DMS79 (cell line): ENCODE measurements at regions not wholly inside any gene's neighbourhood (a gene's known extent, or its start where the extent isn't known, plus 50 kb on each side); places are given as distances from the start of the nearest gene placed in this dataset.
"Not testable (repeated sequence)": the region's sequence is repeated elsewhere in the genome, so short reads cannot be mapped to it uniquely, and the experiment has no call there.

Experiments
- DNase-seq: peaks from one replicate; lab custom pipeline; 2025; lab: John Stamatoyannopoulos, UW

- DNase-seq: no peak
Observed at GRCh38 chr7:152543799-152544198, 108.0 kb upstream of the KMT2C start.

- DNase-seq: no peak
Observed at GRCh38 chr7:152541892-152542291, 106.1 kb upstream of the KMT2C start.

GRCh38 chr7:152539190-152539495, 103.3 kb upstream of the KMT2C start:
- not testable (repeated sequence) for DNase-seq

GRCh38 chr7:152538346-152539189, 102.8 kb upstream of the KMT2C start:
- DNase-seq: not testable (repeated sequence)

- DNase-seq: no peak
Observed at GRCh38 chr7:152537639-152538038, 101.8 kb upstream of the KMT2C start.

- no peak for DNase-seq
Observed at GRCh38 chr7:152528612-152529011, 92.8 kb upstream of the KMT2C start.

- no peak for DNase-seq
Observed at GRCh38 chr7:152527610-152528032, 91.8 kb upstream of the KMT2C start.

- no peak for DNase-seq
Observed at GRCh38 chr7:152523916-152524315, 88.1 kb upstream of the KMT2C start.

- peak; percentile 57 for DNase-seq
Observed at GRCh38 chr7:152522571-152523067, 86.8 kb upstream of the KMT2C start.

GRCh38 chr7:152521420-152522337, 85.9 kb upstream of the KMT2C start:
- no peak for DNase-seq

GRCh38 chr7:152520861-152521302, 85.1 kb upstream of the KMT2C start:
- DNase-seq: no peak

GRCh38 chr7:152519290-152519689, 83.5 kb upstream of the KMT2C start:
- no peak for DNase-seq

GRCh38 chr7:152516216-152516615, 80.4 kb upstream of the KMT2C start:
- no peak for DNase-seq

- not testable (repeated sequence) for DNase-seq
Observed at GRCh38 chr7:152515266-152515950, 79.6 kb upstream of the KMT2C start.

GRCh38 chr7:152514771-152515105, 78.9 kb upstream of the KMT2C start:
- DNase-seq: no peak

- DNase-seq: no peak
Observed at GRCh38 chr7:152513861-152514770, 78.3 kb upstream of the KMT2C start.

- DNase-seq: no peak
Observed at GRCh38 chr7:152512706-152513105, 76.9 kb upstream of the KMT2C start.

GRCh38 chr7:152511736-152512135, 75.9 kb upstream of the KMT2C start:
- no peak for DNase-seq

- DNase-seq: no peak
Observed at GRCh38 chr7:152508701-152509100, 72.9 kb upstream of the KMT2C start.

- DNase-seq: no peak
Observed at GRCh38 chr7:152505606-152506005, 69.8 kb upstream of the KMT2C start.

- no peak for DNase-seq
Observed at GRCh38 chr7:152504816-152505215, 69.0 kb upstream of the KMT2C start.
